ENCODE measurements at regions not wholly inside any gene's neighbourhood (a gene's known extent, or its start where the extent isn't known, plus 50 kb on each side); places are given as distances from the start of the nearest gene placed in this dataset.

GRCh38 chr3:34782871-34783270 is 856.5 kb upstream of the ARPP21 start:
- H3K9me3 ChIP-seq (ENCODE audit: control extremely low read depth in 1 of 3, control insufficient read depth in 2 of 3, insufficient read depth in 1 of 3, low read length in 2 of 3), result no peaks in the 10 kb centered on the region
- no peaks in the 10 kb centered on the region for H3K36me3 ChIP-seq (replicated peaks in 1 of 2; ENCODE audit: control extremely low read depth in 1 of 2, control insufficient read depth in 1 of 2, extremely low read depth in 1 of 2, insufficient read depth in 2 of 2, low read length in 1 of 2)
- TF ChIP-seq EZH2 (IDR thresholded peaks at IDR 0.05; ENCODE audit: borderline replicate concordance, insufficient read depth, low read depth, low read length, poor library complexity, severe bottlenecking), result no peak
- TF ChIP-seq CTCF (IDR thresholded peaks at IDR 0.05), result no peak
- no peak overlapping the region for H2AFZ ChIP-seq (ENCODE audit: insufficient read depth, low read depth, low read length, poor library complexity, severe bottlenecking)
- Mint-ChIP-seq H3K27ac (no peak overlapping the region), H3K4me3 (no peak overlapping the region), H3K27me3 (no peaks in the 10 kb centered on the region), H3K9me3 (ENCODE audit: insufficient read depth) (no peaks in the 10 kb centered on the region), H3K4me1 (no peaks in the 10 kb centered on the region)
- no peak for DNase-seq
- WGBS (ENCODE audit: insufficient coverage), result 91% methylated on average over 1 of the region's 2 CpGs
- POLR2A ChIA-PET, result no interaction called here
- no peak for ATAC-seq (ENCODE audit: low read depth)
- CTCF ChIA-PET, result no interaction called here
- H4K20me1 ChIP-seq (ENCODE audit: control insufficient read depth, insufficient read depth, low read length, poor library complexity, severe bottlenecking), result no peaks in the 10 kb centered on the region
- H3K79me2 ChIP-seq (ENCODE audit: control insufficient read depth, insufficient read depth, low read length), result no peaks in the 10 kb centered on the region
- H3K27ac ChIP-seq (ENCODE audit: low read length in 2 of 2), result no peak overlapping the region
- no peak overlapping the region for H3K9ac ChIP-seq (ENCODE audit: low read length)
- intact Hi-C loops (cut with micrococcal nuclease), result no loop called here
- no peaks in the 10 kb centered on the region for H3K27me3 ChIP-seq (replicated peaks in 1 of 4; ENCODE audit: control extremely low read depth in 1 of 4, control insufficient read depth in 3 of 4, insufficient read depth in 4 of 4, low read length in 3 of 4)
- no peak overlapping the region for H3K4me2 ChIP-seq (replicated peaks; ENCODE audit: low read depth, low read length, poor library complexity, severe bottlenecking)
- H3K4me3 ChIP-seq (ENCODE audit: control extremely low read depth in 1 of 5, extremely low read depth in 1 of 5, insufficient read depth in 1 of 5, low read depth in 2 of 5, low read length in 4 of 5), result no peak overlapping the region
- H3K4me1 ChIP-seq (ENCODE audit: control insufficient read depth in 2 of 2, insufficient read depth in 2 of 2, low read length in 2 of 2), result no peaks in the 10 kb centered on the region

- no peak overlapping the region for H3K4me3 ChIP-seq (ENCODE audit: control extremely low read depth in 1 of 5, extremely low read depth in 1 of 5, insufficient read depth in 1 of 5, low read depth in 2 of 5, low read length in 4 of 5)
- Mint-ChIP-seq H3K9me3 (ENCODE audit: insufficient read depth) (no peaks in the 10 kb centered on the region), H3K27me3 (no peaks in the 10 kb centered on the region), H3K4me3 (no peak overlapping the region), H3K27ac (no peak overlapping the region), H3K4me1 (no peaks in the 10 kb centered on the region)
- H3K4me1 ChIP-seq (ENCODE audit: control insufficient read depth in 2 of 2, insufficient read depth in 2 of 2, low read length in 2 of 2), result no peaks in the 10 kb centered on the region
- ChIA-PET POLR2A (no interaction called here), CTCF (no interaction called here)
- no peak overlapping the region for H2AFZ ChIP-seq (ENCODE audit: insufficient read depth, low read depth, low read length, poor library complexity, severe bottlenecking)
- no peaks in the 10 kb centered on the region for H3K36me3 ChIP-seq (replicated peaks in 1 of 2; ENCODE audit: control extremely low read depth in 1 of 2, control insufficient read depth in 1 of 2, extremely low read depth in 1 of 2, insufficient read depth in 2 of 2, low read length in 1 of 2)
- no peak overlapping the region for H3K9ac ChIP-seq (ENCODE audit: low read length)
- TF ChIP-seq EZH2 (IDR thresholded peaks at IDR 0.05; ENCODE audit: borderline replicate concordance, insufficient read depth, low read depth, low read length, poor library complexity, severe bottlenecking), result no peak
- TF ChIP-seq CTCF (IDR thresholded peaks at IDR 0.05), result no peak
- ATAC-seq (ENCODE audit: low read depth) (no peak), DNase-seq (no peak)
- no peaks in the 10 kb centered on the region for H3K79me2 ChIP-seq (ENCODE audit: control insufficient read depth, insufficient read depth, low read length)
- H3K27ac ChIP-seq (ENCODE audit: low read length in 2 of 2), result no peak overlapping the region
- H4K20me1 ChIP-seq (ENCODE audit: control insufficient read depth, insufficient read depth, low read length, poor library complexity, severe bottlenecking), result no peaks in the 10 kb centered on the region
- no peaks in the 10 kb centered on the region for H3K27me3 ChIP-seq (replicated peaks in 1 of 4; ENCODE audit: control extremely low read depth in 1 of 4, control insufficient read depth in 3 of 4, insufficient read depth in 4 of 4, low read length in 3 of 4)
- intact Hi-C loops (cut with micrococcal nuclease), result no loop called here
- no peak overlapping the region for H3K4me2 ChIP-seq (replicated peaks; ENCODE audit: low read depth, low read length, poor library complexity, severe bottlenecking)
- H3K9me3 ChIP-seq (ENCODE audit: control extremely low read depth in 1 of 3, control insufficient read depth in 2 of 3, insufficient read depth in 1 of 3, low read length in 2 of 3), result no peaks in the 10 kb centered on the region
Measured at GRCh38 chr3:34783876-34784275, 855.4 kb upstream of the ARPP21 start.
